ENCODE measurements at regions not wholly inside any gene's neighbourhood (a gene's known extent, or its start where the extent isn't known, plus 50 kb on each side); places are given as distances from the start of the nearest gene placed in this dataset.

DNA sequence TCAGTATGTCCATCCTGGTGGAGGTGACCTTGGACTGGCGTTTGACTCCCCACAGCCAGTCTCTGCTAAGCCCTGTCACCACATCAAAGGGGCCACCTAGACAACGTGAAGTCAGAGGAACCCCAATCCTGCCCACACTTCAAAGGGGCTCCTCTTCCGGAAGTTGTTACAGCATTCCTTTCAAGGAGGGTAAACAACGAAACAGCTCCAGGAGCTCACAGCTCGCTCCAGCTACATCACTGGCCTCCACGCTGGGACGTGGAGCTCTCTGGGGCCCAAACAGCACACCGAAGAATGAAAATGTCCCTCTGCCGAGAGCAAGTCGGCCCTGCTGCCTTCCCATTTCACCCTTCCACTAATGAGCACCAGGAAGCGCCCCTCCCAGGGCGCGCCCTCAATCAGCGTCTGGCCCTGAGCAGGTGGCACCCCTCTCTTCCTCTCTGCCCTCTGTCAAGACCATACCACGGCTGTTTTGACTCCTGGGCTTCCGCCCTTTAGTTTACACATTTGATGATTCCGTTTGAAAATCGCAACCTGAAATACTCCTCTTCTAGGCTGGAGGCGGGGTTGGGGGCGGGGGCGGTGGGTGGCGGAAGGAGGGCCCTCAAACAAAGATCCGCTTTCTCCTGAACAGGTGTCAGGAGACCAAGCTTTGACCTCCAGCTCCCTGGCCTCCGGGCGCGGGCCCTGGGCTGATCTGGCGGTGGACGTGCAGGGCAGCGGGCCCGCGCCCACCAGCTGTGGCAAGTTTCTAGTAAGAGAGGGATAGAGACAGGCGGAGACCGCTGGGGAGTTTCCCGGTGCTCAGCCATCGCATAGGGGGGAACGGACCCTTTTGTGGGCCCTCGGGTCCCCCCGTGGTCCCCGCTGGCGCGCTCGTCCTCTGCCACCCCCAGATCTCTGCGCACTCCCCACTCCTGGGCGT is 53.1 kb upstream of the KDM7A start:
- H3K27ac ChIP-seq = peak overlapping the region; percentile 56 to 88
- no peaks in the 10 kb centered on the region for H3K27me3 ChIP-seq (replicated peaks; ENCODE audit: insufficient read depth)
- H3K4me1 ChIP-seq (replicated peaks) = peaks cover 4% of the 10 kb centered on the region
- H3K9me3 ChIP-seq = no peaks in the 10 kb centered on the region
- 15% methylated on average over 29 of the region's 44 CpGs for WGBS
- intact Hi-C loops (cut with DNase I) = no loop called here
- H3K36me3 ChIP-seq = no peaks in the 10 kb centered on the region
- peak overlapping the region; percentile 40 to 46 for H3K4me3 ChIP-seq
- no peak for DNase-seq (ENCODE audit: low spot score)
- no peak for TF ChIP-seq POLR2A (IDR thresholded peaks at IDR 0.05)
- TF ChIP-seq POLR2AphosphoS5 (IDR thresholded peaks at IDR 0.05) = no peak
- TF ChIP-seq CTCF (IDR thresholded peaks at IDR 0.05) = no peak

- Histone ChIP-seq H3K27me3 (replicated peaks; ENCODE audit: insufficient read depth) (no peaks in the 10 kb centered on the region), H3K4me1 (replicated peaks) (peaks cover 4% of the 10 kb centered on the region), H3K4me3 (no peak overlapping the region), H3K9me3 (no peaks in the 10 kb centered on the region), H3K27ac (no peak overlapping the region), H3K36me3 (no peaks in the 10 kb centered on the region)
- 92% methylated on average over 10 of the region's 10 CpGs for WGBS
- DNase-seq (ENCODE audit: low spot score) = no peak
- TF ChIP-seq CTCF (IDR thresholded peaks at IDR 0.05) (no peak), POLR2AphosphoS5 (IDR thresholded peaks at IDR 0.05) (no peak), POLR2A (IDR thresholded peaks at IDR 0.05) (no peak)
- intact Hi-C loops (cut with DNase I) = no loop called here
Observed at GRCh38 chr7:140229101-140229525, 52.3 kb upstream of the KDM7A start.

Small RNA genes in the stretch of these regions (small RNA-seq; reads per million reads assigned to genes)
- gene RNU1-58P = 0 reads per million in 2 donors

Measured in prostate gland (tissue), 2 donors.